Endodermal cell (in vitro differentiated cells): ENCODE measurements at regions not wholly inside any gene's neighbourhood (a gene's known extent, or its start where the extent isn't known, plus 50 kb on each side); places are given as distances from the start of the nearest gene placed in this dataset.

ENCODE experiments used
- DNase-seq: peaks from one replicate; pipeline ENCODE4 v3.0.0-alpha.2; 2017
- H3K27ac ChIP-seq: 2 replicates; pipeline ENCODE4 v1.5.1; 2013; ENCODE audit warnings: mild to moderate bottlenecking, low read depth, low read length, moderate library complexity
- H3K27me3 ChIP-seq: 2 replicates; pipeline ENCODE4 v1.6.1; 2013; ENCODE audit warnings: mild to moderate bottlenecking, low read length, moderate library complexity; ENCODE audit not compliant: insufficient read depth, control insufficient read depth, poor library complexity, severe bottlenecking
- H3K36me3 ChIP-seq: 2 replicates; pipeline ENCODE4 v1.7.0; 2013; ENCODE audit warnings: mild to moderate bottlenecking, low read length, moderate library complexity; ENCODE audit not compliant: control insufficient read depth, insufficient read depth
- H3K4me1 ChIP-seq: one replicate; pipeline ENCODE4 v1.7.0; 2013; ENCODE audit warnings: low read length; ENCODE audit not compliant: control insufficient read depth, insufficient read depth
- H3K4me3 ChIP-seq: 2 replicates; pipeline ENCODE4 v1.5.1; 2013; ENCODE audit warnings: mild to moderate bottlenecking, low read length, moderate library complexity
- H3K9ac ChIP-seq: 2 replicates; pipeline ENCODE4 v1.6.1; 2013; ENCODE audit warnings: mild to moderate bottlenecking, low read length, moderate library complexity; ENCODE audit not compliant: poor library complexity, severe bottlenecking; ENCODE audit errors: extremely low read depth
- H3K9me3 ChIP-seq: 2 replicates; pipeline ENCODE4 v1.6.1; 2013; ENCODE audit warnings: mild to moderate bottlenecking, low read length, moderate library complexity; ENCODE audit not compliant: control insufficient read depth
- H3K27ac Mint-ChIP-seq: 2 replicates; pipeline ENCODE4 v1.8.0; 2020; ENCODE audit warnings: mixed read lengths
- H3K27me3 Mint-ChIP-seq: 2 replicates; pipeline ENCODE4 v1.8.0; 2021; ENCODE audit warnings: mild to moderate bottlenecking, mixed read lengths; ENCODE audit not compliant: insufficient read depth
- H3K36me3 Mint-ChIP-seq: 2 replicates; pipeline ENCODE4 v1.8.0; 2020; ENCODE audit warnings: low read depth, mixed read lengths
- H3K4me1 Mint-ChIP-seq: 2 replicates; pipeline ENCODE4 v1.8.0; 2020; ENCODE audit warnings: mixed read lengths
- H3K4me3 Mint-ChIP-seq: 2 replicates; pipeline ENCODE4 v1.8.0; 2020; ENCODE audit warnings: mild to moderate bottlenecking, moderate library complexity, mixed read lengths
- H3K9me3 Mint-ChIP-seq: 2 replicates; pipeline ENCODE4 v1.8.0; 2020; ENCODE audit warnings: mild to moderate bottlenecking, mixed read lengths
- CTCF ChIP-seq: fragments of 200-600 bp; sonication (generic); conservative IDR thresholded peaks from 2 replicates; pipeline ENCODE4 v1.5.0; 2021; ENCODE audit warnings: antibody characterized with exemption, mild to moderate bottlenecking
- WGBS, 2 experiments: methylation state at CpG; one replicate each; pipeline versions ENCODE4 v1.1.5 to v1.1.7; 2013; ENCODE audit warnings: missing lambda C conversion rate in 2 of 2, mixed read lengths in 1 of 2; ENCODE audit not compliant: insufficient coverage in 1 of 2, insufficient read length in 1 of 2; 5-methylcytosine and 5-hydroxymethylcytosine counted together

- H3K4me1 Mint-ChIP-seq: no peaks in the 10 kb centered on the region
- Histone ChIP-seq H3K4me1 (no peaks in the 10 kb centered on the region), H3K9me3 (no peaks in the 10 kb centered on the region), H3K27me3 (no peaks in the 10 kb centered on the region), H3K27ac (no peak overlapping the region), H3K4me3 (no peak overlapping the region), H3K36me3 (no peaks in the 10 kb centered on the region), H3K9ac (no peak overlapping the region)
- no peak for TF ChIP-seq CTCF
- DNase-seq: no peak
- H3K27ac Mint-ChIP-seq: no peak overlapping the region
- WGBS, 2 experiments: 92 to 95% methylated on average over 3 to 4 of the region's 4 CpGs
- no peak overlapping the region for H3K4me3 Mint-ChIP-seq
- no peaks in the 10 kb centered on the region for H3K9me3 Mint-ChIP-seq
- H3K27me3 Mint-ChIP-seq: no peaks in the 10 kb centered on the region
- no peaks in the 10 kb centered on the region for H3K36me3 Mint-ChIP-seq
These were observed 261.4 kb upstream of the TFAP2D start for GRCh38 chr6:50451826-50452400.

GRCh38 chr6:50455029-50455428, 258.3 kb upstream of the TFAP2D start:
- WGBS, 2 experiments: 85 to 86% methylated on average over 5 to 7 of the region's 7 CpGs
- H3K9me3 Mint-ChIP-seq: no peaks in the 10 kb centered on the region
- Histone ChIP-seq H3K9ac (no peak overlapping the region), H3K9me3 (no peaks in the 10 kb centered on the region), H3K27me3 (no peaks in the 10 kb centered on the region), H3K27ac (no peak overlapping the region), H3K4me3 (no peak overlapping the region), H3K36me3 (no peaks in the 10 kb centered on the region), H3K4me1 (no peaks in the 10 kb centered on the region)
- H3K4me3 Mint-ChIP-seq: no peak overlapping the region
- H3K27ac Mint-ChIP-seq: no peak overlapping the region
- no peaks in the 10 kb centered on the region for H3K27me3 Mint-ChIP-seq
- TF ChIP-seq CTCF: no peak
- DNase-seq: no peak
- no peaks in the 10 kb centered on the region for H3K36me3 Mint-ChIP-seq
- peaks cover 4% of the 10 kb centered on the region for H3K4me1 Mint-ChIP-seq

- TF ChIP-seq CTCF: no peak
- H3K36me3 Mint-ChIP-seq: no peaks in the 10 kb centered on the region
- Histone ChIP-seq H3K9me3 (no peaks in the 10 kb centered on the region), H3K36me3 (no peaks in the 10 kb centered on the region), H3K27ac (no peak overlapping the region), H3K4me1 (no peaks in the 10 kb centered on the region), H3K27me3 (no peaks in the 10 kb centered on the region), H3K4me3 (no peak overlapping the region), H3K9ac (no peak overlapping the region)
- no peaks in the 10 kb centered on the region for H3K27me3 Mint-ChIP-seq
- WGBS, 2 experiments: 80 to 85% methylated on average over 1 to 2 of the region's 2 CpGs
- no peak overlapping the region for H3K4me3 Mint-ChIP-seq
- H3K4me1 Mint-ChIP-seq: peaks cover 4% of the 10 kb centered on the region
- no peaks in the 10 kb centered on the region for H3K9me3 Mint-ChIP-seq
- no peak for DNase-seq
- no peak overlapping the region for H3K27ac Mint-ChIP-seq
These were observed 256.0 kb upstream of the TFAP2D start for GRCh38 chr6:50457351-50457750.
